ENCODE measurements at regions not wholly inside any gene's neighbourhood (a gene's known extent, or its start where the extent isn't known, plus 50 kb on each side); places are given as distances from the start of the nearest gene placed in this dataset.

DNA sequence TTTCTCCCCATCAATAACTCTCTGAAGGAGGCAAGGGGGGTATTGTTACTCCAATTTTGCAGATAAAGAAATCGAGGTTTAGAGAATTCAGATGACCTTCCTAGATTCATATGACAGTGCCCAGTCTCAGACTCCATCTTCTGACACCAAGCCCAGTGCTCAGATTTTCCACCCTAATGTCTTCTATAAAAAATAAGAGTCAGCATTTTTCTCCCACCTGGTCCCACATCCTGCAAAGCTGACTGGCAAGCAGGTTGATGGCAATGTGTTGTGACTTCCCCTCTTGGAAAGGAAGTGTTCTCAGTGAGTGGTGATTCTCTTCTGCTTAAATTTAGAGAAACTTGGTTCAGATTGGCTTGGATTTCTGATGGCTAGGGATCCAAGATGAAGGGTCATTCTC, 129.4 kb downstream of the SOX9 start:
- DNase-seq (ENCODE audit: low read depth, low spot score) = no peak
- H3K27ac ChIP-seq (ENCODE audit: low read depth, low read length) = no peak overlapping the region
- ChIA-PET POLR2A (no interaction called here), CTCF (no interaction called here)
- TF ChIP-seq, protein P1, sequence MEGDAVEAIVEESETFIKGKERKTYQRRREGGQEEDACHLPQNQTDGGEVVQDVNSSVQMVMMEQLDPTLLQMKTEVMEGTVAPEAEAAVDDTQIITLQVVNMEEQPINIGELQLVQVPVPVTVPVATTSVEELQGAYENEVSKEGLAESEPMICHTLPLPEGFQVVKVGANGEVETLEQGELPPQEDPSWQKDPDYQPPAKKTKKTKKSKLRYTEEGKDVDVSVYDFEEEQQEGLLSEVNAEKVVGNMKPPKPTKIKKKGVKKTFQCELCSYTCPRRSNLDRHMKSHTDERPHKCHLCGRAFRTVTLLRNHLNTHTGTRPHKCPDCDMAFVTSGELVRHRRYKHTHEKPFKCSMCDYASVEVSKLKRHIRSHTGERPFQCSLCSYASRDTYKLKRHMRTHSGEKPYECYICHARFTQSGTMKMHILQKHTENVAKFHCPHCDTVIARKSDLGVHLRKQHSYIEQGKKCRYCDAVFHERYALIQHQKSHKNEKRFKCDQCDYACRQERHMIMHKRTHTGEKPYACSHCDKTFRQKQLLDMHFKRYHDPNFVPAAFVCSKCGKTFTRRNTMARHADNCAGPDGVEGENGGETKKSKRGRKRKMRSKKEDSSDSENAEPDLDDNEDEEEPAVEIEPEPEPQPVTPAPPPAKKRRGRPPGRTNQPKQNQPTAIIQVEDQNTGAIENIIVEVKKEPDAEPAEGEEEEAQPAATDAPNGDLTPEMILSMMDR (IDR thresholded peaks at IDR 0.05; ENCODE audit: low read depth, low read length) = no peak
- H3K9me3 ChIP-seq (ENCODE audit: control insufficient read depth, insufficient read depth, low read length) = no peaks in the 10 kb centered on the region
- peaks cover 8% of the 10 kb centered on the region for H3K27me3 ChIP-seq (ENCODE audit: control insufficient read depth, insufficient read depth, low read length)
- H3K4me3 ChIP-seq (ENCODE audit: low read depth, low read length) = no peak overlapping the region

- Histone ChIP-seq H3K27ac (ENCODE audit: low read depth, low read length) (no peak overlapping the region), H3K4me3 (ENCODE audit: low read depth, low read length) (no peak overlapping the region), H3K9me3 (ENCODE audit: control insufficient read depth, insufficient read depth, low read length) (no peaks in the 10 kb centered on the region), H3K27me3 (ENCODE audit: control insufficient read depth, insufficient read depth, low read length) (peaks cover 8% of the 10 kb centered on the region)
- TF ChIP-seq, protein P1 (IDR thresholded peaks at IDR 0.05; ENCODE audit: low read depth, low read length) = no peak
- CTCF ChIA-PET = interaction anchor here (1.2 kb wide), 1 partner anchor 13 kb away, joined by 3 read pairs; no protein-coding TSS in a partner anchor
- DNase-seq (ENCODE audit: low read depth, low spot score) = no peak
- POLR2A ChIA-PET = no interaction called here
Observed at GRCh38 chr17:72253597-72253996, 132.8 kb downstream of the SOX9 start.

GRCh38 chr17:72254808-72255449, 134.1 kb downstream of the SOX9 start:
- TF ChIP-seq, protein P1 (IDR thresholded peaks at IDR 0.05; ENCODE audit: low read depth, low read length) = no peak
- no peak overlapping the region for H3K27ac ChIP-seq (ENCODE audit: low read depth, low read length)
- ChIA-PET CTCF (interaction anchor here (1.2 kb wide), 1 partner anchor 12 kb away, joined by 3 read pairs; no protein-coding TSS in a partner anchor), POLR2A (no interaction called here)
- H3K9me3 ChIP-seq (ENCODE audit: control insufficient read depth, insufficient read depth, low read length) = no peaks in the 10 kb centered on the region
- H3K4me3 ChIP-seq (ENCODE audit: low read depth, low read length) = no peak overlapping the region
- DNase-seq (ENCODE audit: low read depth, low spot score) = no peak
- peaks cover 8% of the 10 kb centered on the region for H3K27me3 ChIP-seq (ENCODE audit: control insufficient read depth, insufficient read depth, low read length)

DNA sequence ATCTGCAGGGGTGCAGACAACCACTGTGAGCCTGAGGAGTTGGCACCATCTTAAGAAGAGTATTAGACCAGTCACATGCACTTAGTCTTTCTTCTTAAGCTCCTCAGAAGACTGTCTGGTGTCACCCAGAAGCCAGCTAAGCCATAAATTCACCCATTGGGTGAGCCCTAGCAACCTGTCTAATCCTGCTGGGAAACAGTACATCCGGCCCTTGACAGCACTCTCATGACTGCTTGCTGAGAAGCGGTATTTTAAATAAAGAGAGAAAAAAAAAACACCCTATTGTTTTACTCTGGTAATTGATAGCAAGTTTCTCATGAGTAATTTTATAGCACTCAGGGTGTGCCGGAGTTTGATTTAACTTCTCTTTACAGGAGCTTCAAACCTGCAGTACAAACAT, 134.7 kb downstream of the SOX9 start:
- Histone ChIP-seq H3K27me3 (ENCODE audit: control insufficient read depth, insufficient read depth, low read length) (peaks cover 8% of the 10 kb centered on the region), H3K9me3 (ENCODE audit: control insufficient read depth, insufficient read depth, low read length) (no peaks in the 10 kb centered on the region), H3K4me3 (ENCODE audit: low read depth, low read length) (no peak overlapping the region), H3K27ac (ENCODE audit: low read depth, low read length) (no peak overlapping the region)
- ChIA-PET CTCF (no interaction called here), POLR2A (no interaction called here)
- TF ChIP-seq, protein P1 (IDR thresholded peaks at IDR 0.05; ENCODE audit: low read depth, low read length) = no peak
- DNase-seq (ENCODE audit: low read depth, low spot score) = no peak

DNA sequence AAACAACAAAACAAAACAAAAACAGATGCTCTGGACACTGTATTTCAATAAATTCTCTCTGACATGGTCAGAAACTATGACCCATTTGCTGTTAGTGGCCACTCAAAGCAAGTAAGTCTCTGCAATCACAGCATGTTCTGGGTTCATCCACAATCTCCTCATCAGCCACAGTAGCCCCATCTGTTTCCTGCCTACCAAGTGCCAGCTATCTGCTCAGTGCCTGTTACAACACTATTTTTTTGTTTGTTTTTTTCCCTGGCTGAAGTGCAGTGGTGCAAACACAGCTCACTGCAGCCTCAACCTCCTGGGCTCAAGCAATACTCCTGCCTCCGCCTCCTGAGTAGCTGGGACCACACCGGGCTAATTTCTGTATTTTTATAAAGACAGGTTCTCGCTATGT, 137.9 kb downstream of the SOX9 start:
- H3K27me3 ChIP-seq (ENCODE audit: control insufficient read depth, insufficient read depth, low read length) = no peaks in the 10 kb centered on the region
- no peaks in the 10 kb centered on the region for H3K9me3 ChIP-seq (ENCODE audit: control insufficient read depth, insufficient read depth, low read length)
- no peak for DNase-seq (ENCODE audit: low read depth, low spot score)
- POLR2A ChIA-PET = no interaction called here
- TF ChIP-seq, protein P1 (IDR thresholded peaks at IDR 0.05; ENCODE audit: low read depth, low read length) = no peak
- CTCF ChIA-PET = no interaction called here
- no peak overlapping the region for H3K4me3 ChIP-seq (ENCODE audit: low read depth, low read length)
- no peak overlapping the region for H3K27ac ChIP-seq (ENCODE audit: low read depth, low read length)
